SJSA1 (cell line): ENCODE measurements at regions not wholly inside any gene's neighbourhood (a gene's known extent, or its start where the extent isn't known, plus 50 kb on each side); places are given as distances from the start of the nearest gene placed in this dataset.

ENCODE experiments used
- DNase-seq, 2 experiments: peaks; one replicate each; pipeline ENCODE4 v3.0.0-alpha.2; 2015 to 2020; ENCODE audit warnings: low spot score in 2 of 2, low read depth in 1 of 2
- H3K27ac ChIP-seq: fragments of 250-450 bp; sonication (Bioruptor Pico); 2 replicates; pipeline ENCODE4 v1.5.1; 2020; ENCODE audit warnings: mild to moderate bottlenecking, moderate library complexity
- H3K27me3 ChIP-seq: fragments of 250-450 bp; sonication (Bioruptor Pico); replicated peaks from 2 replicates; pipeline ENCODE4 v1.5.1; 2020; ENCODE audit warnings: mild to moderate bottlenecking, moderate library complexity
- H3K36me3 ChIP-seq: fragments of 250-450 bp; sonication (Bioruptor Pico); 2 replicates; pipeline ENCODE4 v1.5.1; 2020; ENCODE audit warnings: mild to moderate bottlenecking
- H3K4me1 ChIP-seq: fragments of 250-450 bp; sonication (Bioruptor Pico); replicated peaks from 2 replicates; pipeline ENCODE4 v1.6.1; 2021; ENCODE audit warnings: mild to moderate bottlenecking
- H3K4me3 ChIP-seq: fragments of 250-450 bp; sonication (Bioruptor Pico); 2 replicates; pipeline ENCODE4 v1.5.1; 2020; ENCODE audit warnings: mild to moderate bottlenecking
- H3K9me3 ChIP-seq: fragments of 250-450 bp; sonication (Bioruptor Pico); replicated peaks from 2 replicates; pipeline ENCODE4 v1.5.1; 2020; ENCODE audit warnings: mild to moderate bottlenecking

- DNase-seq, result no peak
- Histone ChIP-seq H3K27ac (no peak overlapping the region), H3K27me3 (no peaks in the 10 kb centered on the region), H3K4me1 (peaks cover 18% of the 10 kb centered on the region), H3K4me3 (no peak overlapping the region), H3K36me3 (peaks cover 20% of the 10 kb centered on the region), H3K9me3 (no peaks in the 10 kb centered on the region)
Measured at GRCh38 chr15:62807539-62808130, 234.9 kb upstream of the TPM1 start.

- peaks cover 24% of the 10 kb centered on the region for H3K4me1 ChIP-seq
- no peaks in the 10 kb centered on the region for H3K9me3 ChIP-seq
- H3K4me3 ChIP-seq, result no peak overlapping the region
Measured at GRCh38 chr15:62809115-62809967, 233.2 kb upstream of the TPM1 start.

GRCh38 chr15:62809968-62810260, 232.6 kb upstream of the TPM1 start:
- no peaks in the 10 kb centered on the region for H3K27me3 ChIP-seq
- no peak overlapping the region for H3K27ac ChIP-seq
- DNase-seq, result no peak
- H3K4me3 ChIP-seq, result no peak overlapping the region
- H3K4me1 ChIP-seq, result peaks cover 24% of the 10 kb centered on the region
- peaks cover 20% of the 10 kb centered on the region for H3K36me3 ChIP-seq
- H3K9me3 ChIP-seq, result no peaks in the 10 kb centered on the region

More at GRCh38 chr15:62809115-62809967, 233.2 kb upstream of the TPM1 start:
- no peak for DNase-seq
- Histone ChIP-seq H3K36me3 (peaks cover 20% of the 10 kb centered on the region), H3K27ac (no peak overlapping the region), H3K27me3 (no peaks in the 10 kb centered on the region)

- H3K4me3 ChIP-seq, result no peak overlapping the region
- H3K4me1 ChIP-seq, result peaks cover 24% of the 10 kb centered on the region
- DNase-seq, result peak in 1 of 2 experiments; percentile 54
- H3K27me3 ChIP-seq, result no peaks in the 10 kb centered on the region
- H3K27ac ChIP-seq, result peak overlapping the region; percentile 21
- H3K9me3 ChIP-seq, result no peaks in the 10 kb centered on the region
- H3K36me3 ChIP-seq, result peaks cover 13% of the 10 kb centered on the region
Measured at GRCh38 chr15:62812515-62812835, 230.1 kb upstream of the TPM1 start.

GRCh38 chr15:62816342-62817069, 226.0 kb upstream of the TPM1 start:
- Histone ChIP-seq H3K4me3 (no peak overlapping the region), H3K36me3 (peaks cover 5% of the 10 kb centered on the region), H3K4me1 (peaks cover 14% of the 10 kb centered on the region), H3K9me3 (no peaks in the 10 kb centered on the region), H3K27me3 (no peaks in the 10 kb centered on the region), H3K27ac (no peak overlapping the region)
- DNase-seq, result no peak

- DNase-seq, result no peak
- H3K4me3 ChIP-seq, result no peak overlapping the region
- peaks cover 10% of the 10 kb centered on the region for H3K4me1 ChIP-seq
- no peak overlapping the region for H3K27ac ChIP-seq
- peaks cover 4% of the 10 kb centered on the region for H3K36me3 ChIP-seq
- no peaks in the 10 kb centered on the region for H3K27me3 ChIP-seq
- no peaks in the 10 kb centered on the region for H3K9me3 ChIP-seq
Measured at GRCh38 chr15:62818691-62819090, 223.9 kb upstream of the TPM1 start.

GRCh38 chr15:62821384-62822131, 221.0 kb upstream of the TPM1 start:
- DNase-seq, result no peak
- Histone ChIP-seq H3K4me3 (no peak overlapping the region), H3K4me1 (peaks cover 27% of the 10 kb centered on the region), H3K36me3 (no peaks in the 10 kb centered on the region; the same call in none of the 2 replicates), H3K27ac (no peak overlapping the region), H3K9me3 (no peaks in the 10 kb centered on the region), H3K27me3 (no peaks in the 10 kb centered on the region)

- Histone ChIP-seq H3K4me3 (no peak overlapping the region), H3K27me3 (no peaks in the 10 kb centered on the region), H3K4me1 (peaks cover 27% of the 10 kb centered on the region), H3K36me3 (no peaks in the 10 kb centered on the region; the same call in none of the 2 replicates), H3K27ac (no peak overlapping the region), H3K9me3 (no peaks in the 10 kb centered on the region)
- DNase-seq, result no peak
Measured at GRCh38 chr15:62822228-62822627, 220.3 kb upstream of the TPM1 start.

- H3K27ac ChIP-seq, result no peak overlapping the region
- peaks cover 32% of the 10 kb centered on the region for H3K4me1 ChIP-seq
- no peak overlapping the region for H3K4me3 ChIP-seq
- H3K27me3 ChIP-seq, result no peaks in the 10 kb centered on the region
- no peaks in the 10 kb centered on the region; the same call in none of the 2 replicates for H3K36me3 ChIP-seq
- no peaks in the 10 kb centered on the region for H3K9me3 ChIP-seq
- DNase-seq, result no peak
Measured at GRCh38 chr15:62823561-62823960, 219.0 kb upstream of the TPM1 start.

- H3K9me3 ChIP-seq, result no peaks in the 10 kb centered on the region
- H3K27me3 ChIP-seq, result no peaks in the 10 kb centered on the region
- no peak overlapping the region for H3K4me3 ChIP-seq
- peak in 1 of 2 experiments; percentile 59 for DNase-seq
- peaks cover 33% of the 10 kb centered on the region for H3K4me1 ChIP-seq
- H3K36me3 ChIP-seq, result no peaks in the 10 kb centered on the region; the same call in none of the 2 replicates
- peak overlapping the region; percentile 61 for H3K27ac ChIP-seq
Measured at GRCh38 chr15:62824111-62825015, 218.2 kb upstream of the TPM1 start.

- DNase-seq, result no peak
Measured at GRCh38 chr15:62825191-62825590, 217.4 kb upstream of the TPM1 start.

GRCh38 chr15:62826561-62826960, 216.0 kb upstream of the TPM1 start:
- Histone ChIP-seq H3K36me3 (no peaks in the 10 kb centered on the region; the same call in 1 of the 2 replicates), H3K27ac (no peak overlapping the region), H3K4me1 (peaks cover 33% of the 10 kb centered on the region), H3K9me3 (no peaks in the 10 kb centered on the region), H3K27me3 (no peaks in the 10 kb centered on the region), H3K4me3 (no peak overlapping the region)
- DNase-seq, result no peak

More at GRCh38 chr15:62825191-62825590, 217.4 kb upstream of the TPM1 start:
- Histone ChIP-seq H3K36me3 (no peaks in the 10 kb centered on the region; the same call in none of the 2 replicates), H3K9me3 (no peaks in the 10 kb centered on the region), H3K4me1 (peaks cover 33% of the 10 kb centered on the region), H3K27ac (peak overlapping the region; percentile 61; the same call in 1 of the 2 replicates), H3K27me3 (no peaks in the 10 kb centered on the region), H3K4me3 (no peak overlapping the region)

GRCh38 chr15:62828364-62828763, 214.2 kb upstream of the TPM1 start:
- no peaks in the 10 kb centered on the region for H3K9me3 ChIP-seq
- H3K27ac ChIP-seq, result no peak overlapping the region
- no peaks in the 10 kb centered on the region for H3K27me3 ChIP-seq
- DNase-seq, result peak in 1 of 2 experiments; percentile 14
- no peaks in the 10 kb centered on the region for H3K36me3 ChIP-seq
- H3K4me3 ChIP-seq, result no peak overlapping the region
- peaks cover 26% of the 10 kb centered on the region for H3K4me1 ChIP-seq
